ENCODE measurements at regions not wholly inside any gene's neighbourhood (a gene's known extent, or its start where the extent isn't known, plus 50 kb on each side); places are given as distances from the start of the nearest gene placed in this dataset.

DNA sequence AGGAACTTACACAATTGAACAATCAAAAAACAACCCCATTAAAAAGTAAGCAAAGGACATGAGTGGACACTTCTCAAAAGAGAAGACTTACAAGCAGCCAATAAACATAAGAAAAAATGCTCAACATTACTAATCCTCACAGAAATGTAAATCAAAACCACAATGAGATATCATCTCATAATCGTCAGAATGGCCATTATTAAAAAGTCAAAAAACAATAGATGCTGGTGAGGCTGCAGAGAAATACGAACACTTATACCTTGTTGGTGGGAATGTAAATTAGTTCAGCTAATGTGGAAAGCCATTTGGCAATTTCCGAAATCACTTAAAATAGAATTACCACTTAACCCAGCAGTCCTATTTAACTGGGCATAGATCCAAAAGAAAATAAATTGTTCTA, 301.9 kb upstream of the KCNJ16 start:
- H2BK5ac ChIP-seq (ENCODE audit: low read depth, low read length, poor library complexity): no peak overlapping the region
- DNase-seq: no peak
- no peaks in the 10 kb centered on the region for H3K9me3 ChIP-seq (ENCODE audit: insufficient read depth, low read depth, low read length)
- no peaks in the 10 kb centered on the region for H3K79me2 ChIP-seq (ENCODE audit: control insufficient read depth, insufficient read depth, low read length, poor library complexity)
- no peak overlapping the region for H3K9ac ChIP-seq (ENCODE audit: low read length)
- H4K91ac ChIP-seq (ENCODE audit: low read depth, low read length): no peak overlapping the region
- H2BK12ac ChIP-seq (ENCODE audit: low read length): no peak overlapping the region
- no peak overlapping the region for H3K4me2 ChIP-seq (ENCODE audit: low read length)
- H4K8ac ChIP-seq (ENCODE audit: low read depth, low read length): no peak overlapping the region
- no peaks in the 10 kb centered on the region for H3K36me3 ChIP-seq (ENCODE audit: control insufficient read depth in 1 of 2, insufficient read depth in 2 of 2, low read length in 2 of 2)
- H3K27ac ChIP-seq (ENCODE audit: low read depth, low read length): no peak overlapping the region
- no peak overlapping the region for H2BK120ac ChIP-seq (ENCODE audit: insufficient read depth, low read length, poor library complexity)
- WGBS (ENCODE audit: extremely low coverage, insufficient coverage, insufficient read length): no CpG with 5 or more reads among the region's 3 CpGs
- H4K12ac ChIP-seq (ENCODE audit: low read depth, low read length): no peak overlapping the region
- no peak overlapping the region for H2AFZ ChIP-seq (ENCODE audit: insufficient read depth, low read length, poor library complexity)
- H3K79me1 ChIP-seq (ENCODE audit: low read length): no peaks in the 10 kb centered on the region
- no peak overlapping the region for H3K18ac ChIP-seq (ENCODE audit: low read length)
- H3K14ac ChIP-seq (ENCODE audit: low read length): no peak overlapping the region
- H3K4me1 ChIP-seq (ENCODE audit: control insufficient read depth in 1 of 2, insufficient read depth in 2 of 2, low read length in 2 of 2): no peaks in the 10 kb centered on the region
- no peak overlapping the region for H3K4ac ChIP-seq (ENCODE audit: low read depth, low read length)
- H3K23ac ChIP-seq (ENCODE audit: low read length): no peak overlapping the region
- no peak overlapping the region for H2AK5ac ChIP-seq (ENCODE audit: low read length)
- H3K27me3 ChIP-seq (ENCODE audit: insufficient read depth, low read length): no peaks in the 10 kb centered on the region
- no peak overlapping the region for H3K4me3 ChIP-seq (ENCODE audit: low read depth, low read length)

DNA sequence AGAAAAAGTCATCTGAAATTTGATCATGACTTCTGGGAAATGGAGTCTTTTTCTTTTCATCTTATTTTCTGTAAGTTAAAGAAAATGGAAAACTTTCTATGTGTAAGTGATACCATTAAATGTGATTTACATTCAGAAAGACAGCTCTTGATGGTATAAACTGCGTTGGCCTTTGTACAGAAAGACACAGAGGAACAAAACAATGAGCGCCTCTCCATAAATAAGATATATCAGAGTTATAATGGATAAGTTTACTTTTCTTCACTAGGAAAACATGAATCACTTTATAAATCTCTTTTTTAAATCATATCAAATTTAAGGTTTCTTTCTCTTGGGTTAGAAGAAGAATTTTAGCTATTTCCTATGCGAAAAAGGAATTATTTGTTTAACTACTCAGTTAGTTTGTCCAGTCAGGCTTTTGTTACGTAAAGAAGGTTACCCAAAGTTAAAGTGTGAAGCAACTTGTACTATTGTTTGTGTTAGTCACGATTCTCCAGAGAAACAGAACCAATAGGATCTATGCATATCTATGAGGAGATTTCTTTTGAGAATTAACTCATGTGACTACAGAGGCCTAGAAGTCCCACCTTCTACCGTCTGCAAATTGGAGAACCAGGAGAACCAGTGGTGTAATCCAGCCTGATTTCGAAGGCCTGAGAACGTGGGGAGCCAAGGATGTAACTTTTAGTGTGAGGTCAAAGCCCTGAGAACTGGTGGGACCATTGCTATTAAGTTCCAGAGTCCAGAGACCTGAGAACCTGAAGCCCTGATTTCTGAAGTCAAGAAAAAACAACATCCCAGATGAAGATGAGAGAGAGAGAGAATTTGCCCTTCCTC, 295.4 kb upstream of the KCNJ16 start:
- no peaks in the 10 kb centered on the region for H3K27me3 ChIP-seq (ENCODE audit: insufficient read depth, low read length)
- no peak overlapping the region for H3K9ac ChIP-seq (ENCODE audit: low read length)
- no peak overlapping the region for H2BK5ac ChIP-seq (ENCODE audit: low read depth, low read length, poor library complexity)
- no peak overlapping the region for H3K18ac ChIP-seq (ENCODE audit: low read length)
- no peak overlapping the region for H2AFZ ChIP-seq (ENCODE audit: insufficient read depth, low read length, poor library complexity)
- no peak overlapping the region for H3K14ac ChIP-seq (ENCODE audit: low read length)
- H3K4me3 ChIP-seq (ENCODE audit: low read depth, low read length): no peak overlapping the region
- H4K12ac ChIP-seq (ENCODE audit: low read depth, low read length): no peak overlapping the region
- H3K4me2 ChIP-seq (ENCODE audit: low read length): no peak overlapping the region
- no peak overlapping the region for H3K4ac ChIP-seq (ENCODE audit: low read depth, low read length)
- H2AK5ac ChIP-seq (ENCODE audit: low read length): no peak overlapping the region
- H3K4me1 ChIP-seq (ENCODE audit: control insufficient read depth in 1 of 2, insufficient read depth in 2 of 2, low read length in 2 of 2): no peaks in the 10 kb centered on the region
- H3K79me2 ChIP-seq (ENCODE audit: control insufficient read depth, insufficient read depth, low read length, poor library complexity): no peaks in the 10 kb centered on the region
- DNase-seq: no peak
- no peaks in the 10 kb centered on the region for H3K79me1 ChIP-seq (ENCODE audit: low read length)
- no peak overlapping the region for H3K23ac ChIP-seq (ENCODE audit: low read length)
- H2BK120ac ChIP-seq (ENCODE audit: insufficient read depth, low read length, poor library complexity): no peak overlapping the region
- no peaks in the 10 kb centered on the region for H3K9me3 ChIP-seq (ENCODE audit: insufficient read depth, low read depth, low read length)
- H3K36me3 ChIP-seq (ENCODE audit: control insufficient read depth in 1 of 2, insufficient read depth in 2 of 2, low read length in 2 of 2): no peaks in the 10 kb centered on the region
- no CpG with 5 or more reads among the region's 8 CpGs for WGBS (ENCODE audit: extremely low coverage, insufficient coverage, insufficient read length)
- H4K91ac ChIP-seq (ENCODE audit: low read depth, low read length): no peak overlapping the region
- H3K27ac ChIP-seq (ENCODE audit: low read depth, low read length): no peak overlapping the region
- H2BK12ac ChIP-seq (ENCODE audit: low read length): no peak overlapping the region
- no peak overlapping the region for H4K8ac ChIP-seq (ENCODE audit: low read depth, low read length)

DNA sequence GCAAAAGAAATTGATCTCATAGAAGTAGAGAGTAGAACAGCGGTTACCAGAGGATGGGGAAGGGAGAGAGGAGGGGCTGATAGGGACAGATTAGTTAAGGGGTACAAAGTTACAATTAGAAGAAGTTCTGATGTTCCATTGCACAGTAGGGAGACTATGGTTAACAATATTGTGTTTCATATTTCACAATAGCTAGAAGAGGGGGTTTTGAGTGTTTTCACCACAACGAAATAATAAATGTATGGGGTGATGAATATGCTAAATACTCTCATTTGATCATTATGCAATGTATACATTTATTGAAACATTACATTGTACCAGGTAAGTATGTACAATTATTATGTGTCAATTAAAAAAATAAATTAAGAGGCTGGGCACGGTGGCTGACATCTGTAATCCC, 291.2 kb upstream of the KCNJ16 start:
- Histone ChIP-seq H3K4me2 (ENCODE audit: low read length) (no peak overlapping the region), H2AK5ac (ENCODE audit: low read length) (no peak overlapping the region), H4K8ac (ENCODE audit: low read depth, low read length) (no peak overlapping the region), H4K12ac (ENCODE audit: low read depth, low read length) (no peak overlapping the region), H2BK5ac (ENCODE audit: low read depth, low read length, poor library complexity) (no peak overlapping the region), H3K27ac (ENCODE audit: low read depth, low read length) (no peak overlapping the region), H2BK12ac (ENCODE audit: low read length) (no peak overlapping the region), H2BK120ac (ENCODE audit: insufficient read depth, low read length, poor library complexity) (no peak overlapping the region), H3K4me1 (ENCODE audit: control insufficient read depth in 1 of 2, insufficient read depth in 2 of 2, low read length in 2 of 2) (no peaks in the 10 kb centered on the region), H3K4ac (ENCODE audit: low read depth, low read length) (no peak overlapping the region), H3K4me3 (ENCODE audit: low read depth, low read length) (no peak overlapping the region), H3K9ac (ENCODE audit: low read length) (no peak overlapping the region), H3K79me2 (ENCODE audit: control insufficient read depth, insufficient read depth, low read length, poor library complexity) (no peaks in the 10 kb centered on the region), H3K36me3 (ENCODE audit: control insufficient read depth in 1 of 2, insufficient read depth in 2 of 2, low read length in 2 of 2) (no peaks in the 10 kb centered on the region), H3K18ac (ENCODE audit: low read length) (no peak overlapping the region), H3K23ac (ENCODE audit: low read length) (no peak overlapping the region), H3K9me3 (ENCODE audit: insufficient read depth, low read depth, low read length) (no peaks in the 10 kb centered on the region), H4K91ac (ENCODE audit: low read depth, low read length) (no peak overlapping the region), H3K27me3 (ENCODE audit: insufficient read depth, low read length) (no peaks in the 10 kb centered on the region), H2AFZ (ENCODE audit: insufficient read depth, low read length, poor library complexity) (no peak overlapping the region), H3K79me1 (ENCODE audit: low read length) (no peaks in the 10 kb centered on the region), H3K14ac (ENCODE audit: low read length) (no peak overlapping the region)
- no CpG with 5 or more reads among the region's 3 CpGs for WGBS (ENCODE audit: extremely low coverage, insufficient coverage, insufficient read length)
- DNase-seq: no peak

DNA sequence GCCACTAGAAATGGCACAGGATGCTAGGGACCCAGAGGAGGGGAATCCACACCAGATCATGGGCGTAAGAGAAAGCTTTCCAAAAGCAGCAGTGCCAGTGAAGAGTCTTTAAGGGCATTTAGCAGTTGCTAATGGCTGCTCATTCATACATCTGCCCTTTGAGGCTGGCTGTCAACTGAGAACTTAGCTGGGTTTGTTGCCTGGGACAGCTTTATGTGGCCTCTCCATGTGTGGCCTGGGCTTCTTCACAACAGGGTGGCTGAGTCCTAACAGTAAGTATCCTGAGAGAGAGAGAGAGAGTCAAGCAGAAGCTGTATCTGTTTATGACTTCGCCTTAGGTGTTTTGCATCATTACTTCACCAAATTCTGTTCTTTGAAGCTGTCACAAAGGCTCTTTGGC, 286.1 kb upstream of the KCNJ16 start:
- H3K4me3 ChIP-seq (ENCODE audit: low read depth, low read length): no peak overlapping the region
- H3K18ac ChIP-seq (ENCODE audit: low read length): no peak overlapping the region
- H4K8ac ChIP-seq (ENCODE audit: low read depth, low read length): no peak overlapping the region
- no peak overlapping the region for H3K23ac ChIP-seq (ENCODE audit: low read length)
- H3K4me2 ChIP-seq (ENCODE audit: low read length): no peak overlapping the region
- DNase-seq: no peak
- no peaks in the 10 kb centered on the region for H3K9me3 ChIP-seq (ENCODE audit: insufficient read depth, low read depth, low read length)
- no peaks in the 10 kb centered on the region for H3K79me2 ChIP-seq (ENCODE audit: control insufficient read depth, insufficient read depth, low read length, poor library complexity)
- no peak overlapping the region for H4K12ac ChIP-seq (ENCODE audit: low read depth, low read length)
- H3K9ac ChIP-seq (ENCODE audit: low read length): no peak overlapping the region
- no peak overlapping the region for H2AK5ac ChIP-seq (ENCODE audit: low read length)
- no CpG with 5 or more reads among the region's 2 CpGs for WGBS (ENCODE audit: extremely low coverage, insufficient coverage, insufficient read length)
- no peaks in the 10 kb centered on the region for H3K27me3 ChIP-seq (ENCODE audit: insufficient read depth, low read length)
- no peaks in the 10 kb centered on the region for H3K36me3 ChIP-seq (ENCODE audit: control insufficient read depth in 1 of 2, insufficient read depth in 2 of 2, low read length in 2 of 2)
- H2AFZ ChIP-seq (ENCODE audit: insufficient read depth, low read length, poor library complexity): no peak overlapping the region
- H2BK12ac ChIP-seq (ENCODE audit: low read length): no peak overlapping the region
- H3K4me1 ChIP-seq (ENCODE audit: control insufficient read depth in 1 of 2, insufficient read depth in 2 of 2, low read length in 2 of 2): no peaks in the 10 kb centered on the region
- no peak overlapping the region for H3K27ac ChIP-seq (ENCODE audit: low read depth, low read length)
- no peak overlapping the region for H2BK120ac ChIP-seq (ENCODE audit: insufficient read depth, low read length, poor library complexity)
- H3K14ac ChIP-seq (ENCODE audit: low read length): no peak overlapping the region
- H2BK5ac ChIP-seq (ENCODE audit: low read depth, low read length, poor library complexity): no peak overlapping the region
- H3K79me1 ChIP-seq (ENCODE audit: low read length): no peaks in the 10 kb centered on the region
- no peak overlapping the region for H4K91ac ChIP-seq (ENCODE audit: low read depth, low read length)
- H3K4ac ChIP-seq (ENCODE audit: low read depth, low read length): no peak overlapping the region
